KOPT-K1 (cell line): ENCODE measurements at regions not wholly inside any gene's neighbourhood (a gene's known extent, or its start where the extent isn't known, plus 50 kb on each side); places are given as distances from the start of the nearest gene placed in this dataset.

Source experiments
- H3K27ac ChIP-seq: fragments of 200-600 bp; sonication (generic); 2 replicates; pipeline ENCODE4 v1.5.1; 2016; ENCODE audit warnings: antibody characterized with exemption, mild to moderate bottlenecking, low read depth, low read length; ENCODE audit not compliant: poor library complexity, severe bottlenecking
- H3K36me3 ChIP-seq: fragments of 200-600 bp; sonication (generic); 2 replicates; pipeline ENCODE4 v1.5.1; 2017; ENCODE audit warnings: antibody characterized with exemption, mild to moderate bottlenecking, low read length, moderate library complexity; ENCODE audit not compliant: insufficient read depth
- H3K9me3 ChIP-seq: fragments of 200-600 bp; sonication (generic); 2 replicates; pipeline ENCODE4 v1.5.1; 2017; ENCODE audit warnings: antibody characterized with exemption, low read length, mild to moderate bottlenecking; ENCODE audit not compliant: insufficient read depth, poor library complexity, severe bottlenecking

- no peak overlapping the region for H3K27ac ChIP-seq
- H3K36me3 ChIP-seq = no peaks in the 10 kb centered on the region
- no peaks in the 10 kb centered on the region for H3K9me3 ChIP-seq
These were observed 1475.8 kb upstream of the TMEM132C start for GRCh38 chr12:126791122-126791521.

- H3K36me3 ChIP-seq = no peaks in the 10 kb centered on the region
- no peaks in the 10 kb centered on the region for H3K9me3 ChIP-seq
These were observed 1474.6 kb upstream of the TMEM132C start for GRCh38 chr12:126792411-126792810.

GRCh38 chr12:126797525-126797924 lies 1469.4 kb upstream of the TMEM132C start:
- Histone ChIP-seq H3K27ac (no peak overlapping the region), H3K9me3 (no peaks in the 10 kb centered on the region), H3K36me3 (no peaks in the 10 kb centered on the region)

More at GRCh38 chr12:126792411-126792810, 1474.6 kb upstream of the TMEM132C start:
- H3K27ac ChIP-seq = no peak overlapping the region

GRCh38 chr12:126798449-126798848 lies 1468.5 kb upstream of the TMEM132C start:
- Histone ChIP-seq H3K9me3 (no peaks in the 10 kb centered on the region), H3K27ac (no peak overlapping the region), H3K36me3 (no peaks in the 10 kb centered on the region)

GRCh38 chr12:126807312-126807865 lies 1459.6 kb upstream of the TMEM132C start:
- Histone ChIP-seq H3K9me3 (no peaks in the 10 kb centered on the region), H3K27ac (no peak overlapping the region)

GRCh38 chr12:126811391-126811790 lies 1455.6 kb upstream of the TMEM132C start:
- H3K9me3 ChIP-seq = no peaks in the 10 kb centered on the region
- no peak overlapping the region for H3K27ac ChIP-seq
- H3K36me3 ChIP-seq = no peaks in the 10 kb centered on the region

More at GRCh38 chr12:126807312-126807865, 1459.6 kb upstream of the TMEM132C start:
- H3K36me3 ChIP-seq = no peaks in the 10 kb centered on the region

GRCh38 chr12:126819554-126819953 lies 1447.4 kb upstream of the TMEM132C start:
- Histone ChIP-seq H3K27ac (no peak overlapping the region), H3K36me3 (no peaks in the 10 kb centered on the region), H3K9me3 (peaks cover 22% of the 10 kb centered on the region)

- H3K9me3 ChIP-seq = peaks cover 16% of the 10 kb centered on the region
- H3K27ac ChIP-seq = no peak overlapping the region
- no peaks in the 10 kb centered on the region for H3K36me3 ChIP-seq
These were observed 1435.9 kb upstream of the TMEM132C start for GRCh38 chr12:126830778-126831680.

GRCh38 chr12:126837697-126838096 lies 1429.3 kb upstream of the TMEM132C start:
- Histone ChIP-seq H3K27ac (no peak overlapping the region), H3K9me3 (peaks cover 44% of the 10 kb centered on the region)

GRCh38 chr12:126843915-126844669 lies 1422.9 kb upstream of the TMEM132C start:
- H3K9me3 ChIP-seq = peaks cover 4% of the 10 kb centered on the region
- H3K36me3 ChIP-seq = no peaks in the 10 kb centered on the region
- no peak overlapping the region for H3K27ac ChIP-seq

More at GRCh38 chr12:126837697-126838096, 1429.3 kb upstream of the TMEM132C start:
- H3K36me3 ChIP-seq = no peaks in the 10 kb centered on the region

GRCh38 chr12:126847005-126847629 lies 1419.9 kb upstream of the TMEM132C start:
- Histone ChIP-seq H3K36me3 (no peaks in the 10 kb centered on the region), H3K27ac (no peak overlapping the region), H3K9me3 (no peaks in the 10 kb centered on the region)

GRCh38 chr12:126855768-126856167 lies 1411.2 kb upstream of the TMEM132C start:
- Histone ChIP-seq H3K9me3 (no peaks in the 10 kb centered on the region), H3K27ac (no peak overlapping the region), H3K36me3 (no peaks in the 10 kb centered on the region)

- Histone ChIP-seq H3K36me3 (no peaks in the 10 kb centered on the region), H3K27ac (no peak overlapping the region)
These were observed 1410.0 kb upstream of the TMEM132C start for GRCh38 chr12:126856958-126857357.

GRCh38 chr12:126858560-126858959 lies 1408.4 kb upstream of the TMEM132C start:
- H3K9me3 ChIP-seq = peaks cover 4% of the 10 kb centered on the region
- H3K36me3 ChIP-seq = no peaks in the 10 kb centered on the region
- H3K27ac ChIP-seq = no peak overlapping the region

More at GRCh38 chr12:126856958-126857357, 1410.0 kb upstream of the TMEM132C start:
- H3K9me3 ChIP-seq = no peaks in the 10 kb centered on the region

- Histone ChIP-seq H3K27ac (no peak overlapping the region), H3K9me3 (peaks cover 4% of the 10 kb centered on the region), H3K36me3 (no peaks in the 10 kb centered on the region)
These were observed 1406.8 kb upstream of the TMEM132C start for GRCh38 chr12:126860210-126860609.
